Heart right ventricle (tissue), 16 donors: ENCODE measurements at regions not wholly inside any gene's neighbourhood (a gene's known extent, or its start where the extent isn't known, plus 50 kb on each side); places are given as distances from the start of the nearest gene placed in this dataset.

Experiments
- ATAC-seq, 8 donors: fragments of 200-7000 bp; cut with Tn5 transposase; one replicate each; pipeline ENCODE4 v1.9.1; 2020; ENCODE audit warnings: mild to moderate bottlenecking in 8 of 8, moderate library complexity in 8 of 8, moderate number of reproducible peaks in 1 of 8
- DNase-seq, 2 donors: peaks; one replicate each; pipeline ENCODE4 v3.0.0-alpha.2; 2020
- H3K27ac ChIP-seq, 10 donors: fragments of 200-600 bp; sonication (generic) in 2 of 10; one replicate each; pipeline versions ENCODE4 v1.5.0 to v1.8.0; 2020 to 2022; ENCODE audit warnings: mild to moderate bottlenecking in 3 of 10
- H3K27me3 ChIP-seq, 7 donors: fragments of 200-600 bp; one replicate each; pipeline ENCODE4 v1.8.0; 2021 to 2022; ENCODE audit warnings: mild to moderate bottlenecking in 2 of 7
- H3K36me3 ChIP-seq, 9 donors: fragments of 200-600 bp; sonication (generic) in 1 of 9; one replicate each; pipeline versions ENCODE4 v1.5.0 to v1.8.0; 2020 to 2022; ENCODE audit warnings: mild to moderate bottlenecking in 2 of 9
- H3K4me1 ChIP-seq, 9 donors: fragments of 200-600 bp; sonication (generic) in 1 of 9; one replicate each; pipeline versions ENCODE4 v1.5.0 to v1.8.0; 2020 to 2022; ENCODE audit warnings: mild to moderate bottlenecking in 4 of 9
- H3K4me3 ChIP-seq, 10 donors: fragments of 200-600 bp; sonication (generic) in 2 of 10; one replicate each; pipeline versions ENCODE4 v1.5.0 to v1.8.0; 2020 to 2022; ENCODE audit warnings: mild to moderate bottlenecking in 7 of 10, moderate library complexity in 2 of 10
- H3K9me3 ChIP-seq, 11 donors: fragments of 200-600 bp in 10 of 11; sonication (generic) in 2 of 11; one replicate each; pipeline versions ENCODE4 v1.5.0 to v1.8.0; 2013 to 2022; ENCODE audit warnings: mild to moderate bottlenecking in 2 of 11, control low read depth in 1 of 11, moderate library complexity in 1 of 11
- CTCF ChIP-seq, 9 donors: fragments of 200-600 bp; sonication (generic) in 2 of 9; IDR thresholded peaks; one replicate each; pipeline versions ENCODE4 v1.5.0 to v1.8.0; 2021 to 2022; ENCODE audit warnings: antibody characterized with exemption in 9 of 9, mild to moderate bottlenecking in 5 of 9, moderate library complexity in 1 of 9
- WGBS, 2 donors: extraction: QIAGEN DNeasy Blood & Tissue Kit; methylation state at CpG; one replicate each; pipeline ENCODE4 v1.1.7; 2013; ENCODE audit warnings: inconsistent platforms in 1 of 2; 5-methylcytosine and 5-hydroxymethylcytosine counted together
- intact Hi-C, 10 donors: fragments of 100-400 bp; cut with DNase I; formaldehyde crosslinking; loops; one replicate each; pipeline versions ENCODE4 v1.11.1 to v1.14.2; 2022
- donor health status: Arrhythmogenic right ventricular cardiomyopathy.
- donor health status: ischemic (EF 13 %, LVEDD 7.1; RV severe dilation, severe dysfunction).
- donor health status: healthy with polysubstance abuse.
- donor health status: DM: no; HTN: yes; CAD: no.
- donor health status: DM: no; HTN: no; CAD: no.
- donor health status: ischemic (EF 25% LVEDD 6.9; RV normal size, moderate dysfunction).
- donor health status: ischemic (EF 25% LVEDD 5.7; RV mildly dilated, moderate dysfunction).
- donor health status: healthy.
- donor health status: DM: yes; HTN: yes; CAD: no.
- donor health status: Ischemic cardiomyopathy.
- donor health status: ischemic (EF 35%, LVEDD 5.7; RV mildly dilated, moderate dysfunction).
- donor health status: nonischemic (EF 11% LVEDD 7.7; RV severe dilation, severe dysfunction).
- donor health status: DM: yes; HTN: yes; CAD: no.
- donor health status: PGD.
- donor health status: ischemic (EF 29% LVEDD 5.4; RV normal size, mild dysfunction).
- donor health status: nonischemic (EF 23%, LVEDD 6.1; RV moderate dilation, normal function).

GRCh38 chr21:31503467-31503866, 156.0 kb upstream of the SOD1 start:
- no peaks in the 10 kb centered on the region for H3K27me3 ChIP-seq
- H3K4me1 ChIP-seq = no peaks in the 10 kb centered on the region
- H3K27ac ChIP-seq = no peak overlapping the region
- WGBS, 2 donors = 77 to 82% methylated on average over 2 of the region's 2 CpGs
- no peak overlapping the region for H3K4me3 ChIP-seq
- no peak for TF ChIP-seq CTCF (IDR thresholded peaks at IDR 0.05)
- no peaks in the 10 kb centered on the region for H3K36me3 ChIP-seq
- intact Hi-C loops = no loop called here
- DNase-seq (no peak), ATAC-seq (no peak)
- no peaks in the 10 kb centered on the region for H3K9me3 ChIP-seq

GRCh38 chr21:31502537-31503143, 156.9 kb upstream of the SOD1 start:
- no peak overlapping the region for H3K4me3 ChIP-seq
- no peaks in the 10 kb centered on the region for H3K36me3 ChIP-seq
- intact Hi-C loops = no loop called here
- H3K9me3 ChIP-seq = no peaks in the 10 kb centered on the region
- H3K27ac ChIP-seq = no peak overlapping the region
- no peak for DNase-seq
- no peak for TF ChIP-seq CTCF (IDR thresholded peaks at IDR 0.05)
- H3K4me1 ChIP-seq = no peaks in the 10 kb centered on the region
- no peaks in the 10 kb centered on the region for H3K27me3 ChIP-seq
- ATAC-seq = no peak
- 85 to 94% methylated on average over 10 of the region's 10 CpGs for WGBS, 2 donors

DNA sequence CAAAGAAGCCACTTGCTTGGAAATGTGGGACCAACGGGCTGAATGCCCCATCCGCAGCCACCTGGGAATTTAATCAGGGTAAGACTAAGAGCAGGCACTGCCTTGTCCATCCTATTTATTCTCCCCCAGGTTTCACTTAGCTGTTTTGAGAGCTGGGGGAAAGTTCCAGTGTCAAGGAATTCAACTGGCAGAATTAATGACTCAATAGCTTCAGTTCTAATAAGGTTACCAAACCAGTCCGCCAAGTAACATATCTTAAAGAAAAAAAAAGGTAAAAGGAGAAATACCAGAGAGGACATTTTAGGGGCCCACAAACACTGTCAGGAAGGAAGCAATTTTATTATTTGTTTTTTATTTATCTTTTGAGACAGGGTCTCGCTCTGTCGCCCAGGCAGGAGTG, 157.6 kb upstream of the SOD1 start:
- no peaks in the 10 kb centered on the region for H3K9me3 ChIP-seq
- intact Hi-C loops = no loop called here

DNA sequence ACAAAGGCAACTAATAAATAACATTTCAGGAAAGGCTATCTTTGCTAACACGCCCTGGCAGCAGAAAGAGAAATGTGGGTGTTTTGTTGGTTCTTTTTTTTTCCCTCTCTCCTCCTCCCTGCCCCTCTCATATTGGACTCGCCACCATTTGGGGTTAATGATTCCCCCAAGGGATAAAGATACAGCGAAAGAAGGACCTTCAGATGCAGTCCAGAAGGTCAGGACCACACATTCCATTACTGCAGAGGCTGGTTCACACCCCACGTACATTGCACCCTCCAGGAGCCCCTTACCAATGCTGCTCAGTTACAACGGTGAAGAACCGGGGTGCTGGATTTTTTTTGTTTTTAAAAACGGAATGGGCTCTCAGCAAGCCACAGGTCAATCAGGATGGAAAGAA, 156.9 kb upstream of the TIAM1 start:
- Histone ChIP-seq H3K4me1 (no peaks in the 10 kb centered on the region), H3K36me3 (no peaks in the 10 kb centered on the region), H3K27ac (no peak overlapping the region), H3K4me3 (no peak overlapping the region), H3K27me3 (no peaks in the 10 kb centered on the region), H3K9me3 (no peaks in the 10 kb centered on the region)
- ATAC-seq (no peak), DNase-seq (no peak)
- WGBS, 2 donors = 79 to 85% methylated on average over 7 of the region's 7 CpGs
- intact Hi-C loops = no loop called here
- TF ChIP-seq CTCF (IDR thresholded peaks at IDR 0.05) = no peak

More for the DNA sequence above, 157.6 kb upstream of the SOD1 start:
- WGBS, 2 donors = 91 to 95% methylated on average over 5 of the region's 5 CpGs
- DNase-seq (no peak), ATAC-seq (no peak)
- H3K4me1 ChIP-seq = no peaks in the 10 kb centered on the region
- no peaks in the 10 kb centered on the region for H3K27me3 ChIP-seq
- H3K36me3 ChIP-seq = no peaks in the 10 kb centered on the region
- H3K4me3 ChIP-seq = no peak overlapping the region
- TF ChIP-seq CTCF (IDR thresholded peaks at IDR 0.05) = no peak
- H3K27ac ChIP-seq = no peak overlapping the region
